Body of pancreas (tissue), 4 donors: ENCODE measurements at regions not wholly inside any gene's neighbourhood (a gene's known extent, or its start where the extent isn't known, plus 50 kb on each side); places are given as distances from the start of the nearest gene placed in this dataset.

Experiments
- ATAC-seq: fragments of 150-250 bp; one replicate; pipeline ENCODE4 v1.9.1; 2016
- DNase-seq, 4 donors: peaks; one replicate each; pipeline ENCODE4 v3.0.0-alpha.2; 2019
- H3K27ac ChIP-seq, 4 donors: fragments of 200-600 bp; sonication (generic); 1 replicate in 3 of 4; 2 replicates in 1 of 4; pipeline versions ENCODE4 v1.5.1 to v1.6.1; 2016 to 2019; ENCODE audit warnings: mild to moderate bottlenecking in 1 of 4, mixed read lengths in 1 of 4, moderate library complexity in 1 of 4
- H3K27me3 ChIP-seq, 2 donors: fragments of 200-600 bp; sonication (generic); one replicate each; pipeline ENCODE4 v1.6.0; 2016; ENCODE audit warnings: mild to moderate bottlenecking in 1 of 2
- H3K36me3 ChIP-seq, 2 donors: fragments of 200-600 bp; sonication (generic); replicated peaks in 1 of 2; 2 replicates each; pipeline ENCODE4 v1.5.1; 2016; ENCODE audit warnings: low read depth in 2 of 2; ENCODE audit not compliant: insufficient read depth in 1 of 2
- H3K4me1 ChIP-seq: fragments of 200-600 bp; sonication (generic); one replicate; pipeline ENCODE4 v1.6.0; 2016
- H3K4me3 ChIP-seq, 2 donors: fragments of 200-600 bp; sonication (generic); 1 replicate in 1 of 2; 2 replicates in 1 of 2; pipeline ENCODE4 v1.5.1; 2016 to 2019
- H3K9me3 ChIP-seq, 3 donors: fragments of 200-600 bp; sonication (generic); 1 replicate in 2 of 3; 2 replicates in 1 of 3; pipeline ENCODE4 v1.5.1; 2016
- POLR2A ChIP-seq, 3 donors: fragments of 450-650 bp; IDR thresholded peaks; one replicate each; pipeline ENCODE4 v1.6.1; 2016; ENCODE audit warnings: antibody characterized with exemption in 3 of 3, mild to moderate bottlenecking in 2 of 3
- WGBS, 2 donors: methylation state at CpG; one replicate each; pipeline ENCODE4 v1.1.5; 2017; 5-methylcytosine and 5-hydroxymethylcytosine counted together
- intact Hi-C: fragments of 100-400 bp; cut with DNase I; formaldehyde crosslinking; loops from one replicate; pipeline ENCODE4 v1.15.1; 2023
- TF ChIP-seq, protein P1 (sequence below), 7 experiments: fragments of 450-650 bp in 4 of 7; fragments of 200-600 bp in 3 of 7; sonication (generic) in 3 of 7; IDR thresholded peaks; one replicate each; pipeline ENCODE4 v1.5.1; 2016 to 2019; ENCODE audit warnings: antibody characterized with exemption in 7 of 7

GRCh38 chr1:47669081-47669585 lies 231.3 kb downstream of the FOXD2 start:
- no peak for DNase-seq
- intact Hi-C loops = no loop called here
- WGBS, 2 donors = 80 to 86% methylated on average over 10 of the region's 10 CpGs

DNA sequence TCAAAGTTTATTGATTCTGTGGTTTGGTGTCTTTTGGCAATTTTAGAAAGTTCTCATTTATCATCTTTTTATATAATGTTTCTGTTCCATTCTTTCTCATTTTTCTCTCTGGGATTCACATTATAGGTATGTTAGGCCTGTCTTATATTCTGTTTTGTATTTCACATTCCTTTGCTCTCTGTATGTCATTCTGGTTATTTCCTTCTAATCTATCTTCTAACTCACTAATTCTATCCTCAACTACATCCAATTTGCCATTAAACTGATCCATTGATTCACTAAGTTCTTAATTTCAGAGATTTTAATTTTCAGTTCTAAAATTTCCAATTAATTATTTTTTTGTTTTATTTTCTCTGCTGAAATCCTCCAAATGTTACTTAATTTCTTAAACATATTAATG lies 234.8 kb downstream of the FOXD2 start:
- Histone ChIP-seq H3K9me3 (no peaks in the 10 kb centered on the region), H3K36me3 (no peaks in the 10 kb centered on the region), H3K27ac (no peak overlapping the region), H3K4me3 (no peak overlapping the region), H3K27me3 (no peaks in the 10 kb centered on the region), H3K4me1 (no peaks in the 10 kb centered on the region)
- no peak for ATAC-seq
- DNase-seq = no peak
- no peak for TF ChIP-seq POLR2A (IDR thresholded peaks at IDR 0.05)
- TF ChIP-seq, protein P1, sequence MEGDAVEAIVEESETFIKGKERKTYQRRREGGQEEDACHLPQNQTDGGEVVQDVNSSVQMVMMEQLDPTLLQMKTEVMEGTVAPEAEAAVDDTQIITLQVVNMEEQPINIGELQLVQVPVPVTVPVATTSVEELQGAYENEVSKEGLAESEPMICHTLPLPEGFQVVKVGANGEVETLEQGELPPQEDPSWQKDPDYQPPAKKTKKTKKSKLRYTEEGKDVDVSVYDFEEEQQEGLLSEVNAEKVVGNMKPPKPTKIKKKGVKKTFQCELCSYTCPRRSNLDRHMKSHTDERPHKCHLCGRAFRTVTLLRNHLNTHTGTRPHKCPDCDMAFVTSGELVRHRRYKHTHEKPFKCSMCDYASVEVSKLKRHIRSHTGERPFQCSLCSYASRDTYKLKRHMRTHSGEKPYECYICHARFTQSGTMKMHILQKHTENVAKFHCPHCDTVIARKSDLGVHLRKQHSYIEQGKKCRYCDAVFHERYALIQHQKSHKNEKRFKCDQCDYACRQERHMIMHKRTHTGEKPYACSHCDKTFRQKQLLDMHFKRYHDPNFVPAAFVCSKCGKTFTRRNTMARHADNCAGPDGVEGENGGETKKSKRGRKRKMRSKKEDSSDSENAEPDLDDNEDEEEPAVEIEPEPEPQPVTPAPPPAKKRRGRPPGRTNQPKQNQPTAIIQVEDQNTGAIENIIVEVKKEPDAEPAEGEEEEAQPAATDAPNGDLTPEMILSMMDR (IDR thresholded peaks at IDR 0.05) = no peak
- intact Hi-C loops = no loop called here

More at GRCh38 chr1:47669081-47669585, 231.3 kb downstream of the FOXD2 start:
- no peak for TF ChIP-seq POLR2A (IDR thresholded peaks at IDR 0.05)
- TF ChIP-seq, protein P1 (IDR thresholded peaks at IDR 0.05) = no peak
- Histone ChIP-seq H3K9me3 (no peaks in the 10 kb centered on the region), H3K27me3 (no peaks in the 10 kb centered on the region), H3K4me3 (no peak overlapping the region), H3K4me1 (no peaks in the 10 kb centered on the region), H3K36me3 (no peaks in the 10 kb centered on the region), H3K27ac (no peak overlapping the region)
- ATAC-seq = no peak

- no peaks in the 10 kb centered on the region for H3K4me1 ChIP-seq
- TF ChIP-seq, protein P1 (IDR thresholded peaks at IDR 0.05) = no peak
- TF ChIP-seq POLR2A (IDR thresholded peaks at IDR 0.05) = no peak
- DNase-seq (no peak), ATAC-seq (no peak)
- H3K27ac ChIP-seq = no peak overlapping the region
- H3K36me3 ChIP-seq = no peaks in the 10 kb centered on the region
- no peaks in the 10 kb centered on the region for H3K9me3 ChIP-seq
- intact Hi-C loops = no loop called here
- no peak overlapping the region for H3K4me3 ChIP-seq
- no peaks in the 10 kb centered on the region for H3K27me3 ChIP-seq
Observed at GRCh38 chr1:47674189-47674588, 236.3 kb downstream of the FOXD2 start.

- 66 to 73% methylated on average over 3 of the region's 3 CpGs for WGBS, 2 donors
- ATAC-seq (no peak), DNase-seq (no peak)
Observed at GRCh38 chr1:47675047-47675675, 237.3 kb downstream of the FOXD2 start.

More at GRCh38 chr1:47675047-47675675, 237.3 kb downstream of the FOXD2 start:
- Histone ChIP-seq H3K4me1 (no peaks in the 10 kb centered on the region), H3K36me3 (no peaks in the 10 kb centered on the region), H3K4me3 (no peak overlapping the region), H3K27ac (no peak overlapping the region), H3K27me3 (no peaks in the 10 kb centered on the region), H3K9me3 (no peaks in the 10 kb centered on the region)
- intact Hi-C loops = no loop called here
- TF ChIP-seq, protein P1 (IDR thresholded peaks at IDR 0.05) = no peak
- no peak for TF ChIP-seq POLR2A (IDR thresholded peaks at IDR 0.05)
